ENCODE measurements at regions not wholly inside any gene's neighbourhood (a gene's known extent, or its start where the extent isn't known, plus 50 kb on each side); places are given as distances from the start of the nearest gene placed in this dataset.

- TF ChIP-seq CTCF (optimal IDR thresholded peaks at IDR 0.05 in 1 of 3, IDR thresholded peaks at IDR 0.05 in 1 of 3, conservative IDR thresholded peaks at IDR 0.05 in 1 of 3; ENCODE audit: extremely low read depth in 1 of 3, insufficient read depth in 2 of 3, low read length in 3 of 3), result no peak
- TF ChIP-seq EZH2 (IDR thresholded peaks at IDR 0.05; ENCODE audit: low read length), result no peak
Measured at GRCh38 chr1:102470767-102471166, 474.0 kb upstream of the OLFM3 start.

Data from keratinocyte (primary cell).